GM18505 (cell line): ENCODE measurements at regions not wholly inside any gene's neighbourhood (a gene's known extent, or its start where the extent isn't known, plus 50 kb on each side); places are given as distances from the start of the nearest gene placed in this dataset.
A peak's percentile ranks its signal among the peaks of the same experiment; 100 is the strongest.

Source experiments
- ATAC-seq: cut with Tn5 transposase; IDR thresholded peaks from one replicate; pipeline ENCODE4 v1.9.1; 2021; ENCODE audit not compliant: unreplicated experiment
- POLR2A ChIP-seq: IDR thresholded peaks from 4 replicates; pipeline ENCODE4 v1.6.1; 2011; ENCODE audit warnings: borderline replicate concordance; ENCODE audit not compliant: insufficient read depth, insufficient read length; ENCODE audit errors: extremely low read depth

GRCh38 chr1:189811960-189812359 lies 665.7 kb downstream of the BRINP3 start:
- TF ChIP-seq POLR2A = no peak

GRCh38 chr1:189816558-189816957 lies 661.1 kb downstream of the BRINP3 start:
- no peak for TF ChIP-seq POLR2A
- ATAC-seq = no peak

More at GRCh38 chr1:189811960-189812359, 665.7 kb downstream of the BRINP3 start:
- no peak for ATAC-seq

GRCh38 chr1:189819751-189820150 lies 657.9 kb downstream of the BRINP3 start:
- no peak for ATAC-seq
- TF ChIP-seq POLR2A = no peak

- no peak for TF ChIP-seq POLR2A
- ATAC-seq = no peak
These were observed 655.8 kb downstream of the BRINP3 start for GRCh38 chr1:189821833-189822232.

- no peak for TF ChIP-seq POLR2A
- ATAC-seq = no peak
These were observed 642.9 kb downstream of the BRINP3 start for GRCh38 chr1:189834813-189835212.

GRCh38 chr1:189847613-189848012 lies 630.1 kb downstream of the BRINP3 start:
- TF ChIP-seq POLR2A = no peak
- no peak for ATAC-seq

GRCh38 chr1:189851806-189852367 lies 625.8 kb downstream of the BRINP3 start:
- no peak for ATAC-seq

GRCh38 chr1:189859385-189859977 lies 618.2 kb downstream of the BRINP3 start:
- ATAC-seq = peak; percentile 71
- no peak for TF ChIP-seq POLR2A

More at GRCh38 chr1:189851806-189852367, 625.8 kb downstream of the BRINP3 start:
- TF ChIP-seq POLR2A = no peak

- no peak for ATAC-seq
- no peak for TF ChIP-seq POLR2A
These were observed 611.1 kb downstream of the BRINP3 start for GRCh38 chr1:189866606-189867005.

- ATAC-seq = no peak
- TF ChIP-seq POLR2A = no peak
These were observed 609.6 kb downstream of the BRINP3 start for GRCh38 chr1:189868021-189868420.

GRCh38 chr1:189874715-189875435 lies 602.8 kb downstream of the BRINP3 start:
- TF ChIP-seq POLR2A = no peak
- ATAC-seq = no peak

- no peak for ATAC-seq
- TF ChIP-seq POLR2A = no peak
These were observed 597.5 kb downstream of the BRINP3 start for GRCh38 chr1:189880135-189880534.

- ATAC-seq = no peak
- no peak for TF ChIP-seq POLR2A
These were observed 577.8 kb downstream of the BRINP3 start for GRCh38 chr1:189899686-189900425.
